ENCODE measurements at regions not wholly inside any gene's neighbourhood (a gene's known extent, or its start where the extent isn't known, plus 50 kb on each side); places are given as distances from the start of the nearest gene placed in this dataset.

DNA sequence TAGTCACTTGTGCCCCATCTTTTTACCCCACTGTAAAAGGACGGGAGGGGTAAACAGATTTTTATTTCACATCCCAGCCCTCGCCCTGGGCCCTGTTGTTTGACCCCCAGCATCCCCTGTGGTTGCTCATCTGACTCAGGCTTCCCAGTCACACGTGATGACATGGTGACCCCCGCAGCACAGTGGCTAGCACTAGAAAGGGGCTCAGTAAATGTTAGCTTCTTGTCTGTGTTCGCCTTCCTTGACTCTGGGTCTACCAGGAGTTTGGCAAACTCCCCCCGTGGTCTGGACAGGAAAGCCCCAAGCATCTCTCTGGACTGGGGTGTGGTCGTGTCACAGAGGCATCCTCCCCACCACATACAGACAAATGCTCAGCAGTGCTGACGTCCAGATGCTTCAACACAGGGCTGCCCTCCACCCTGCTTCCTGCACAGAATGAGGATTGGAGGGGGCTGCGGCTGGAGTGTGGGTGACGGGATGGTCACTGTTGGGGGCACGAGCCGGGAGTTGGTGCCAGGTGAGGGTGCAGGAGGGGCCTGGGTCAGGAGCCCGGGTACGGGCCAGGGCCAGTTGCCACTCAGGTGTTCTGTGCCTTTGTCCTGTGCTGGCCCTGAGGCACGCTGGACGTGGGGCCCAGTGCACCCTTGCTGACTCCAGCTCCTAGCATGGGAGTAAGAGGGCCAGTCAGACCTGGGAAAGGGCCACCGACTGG lies 69.1 kb downstream of the METRNL start:
- Histone ChIP-seq H3K36me3 (ENCODE audit: control insufficient read depth, insufficient read depth, low read length) (no peaks in the 10 kb centered on the region), H3K4me3 (ENCODE audit: low read depth, low read length) (no peak overlapping the region), H3K27me3 (ENCODE audit: control insufficient read depth, insufficient read depth, low read length) (peaks cover 15% of the 10 kb centered on the region)
- DNase-seq (ENCODE audit: low read depth), result no peak
- TF ChIP-seq, protein P1, sequence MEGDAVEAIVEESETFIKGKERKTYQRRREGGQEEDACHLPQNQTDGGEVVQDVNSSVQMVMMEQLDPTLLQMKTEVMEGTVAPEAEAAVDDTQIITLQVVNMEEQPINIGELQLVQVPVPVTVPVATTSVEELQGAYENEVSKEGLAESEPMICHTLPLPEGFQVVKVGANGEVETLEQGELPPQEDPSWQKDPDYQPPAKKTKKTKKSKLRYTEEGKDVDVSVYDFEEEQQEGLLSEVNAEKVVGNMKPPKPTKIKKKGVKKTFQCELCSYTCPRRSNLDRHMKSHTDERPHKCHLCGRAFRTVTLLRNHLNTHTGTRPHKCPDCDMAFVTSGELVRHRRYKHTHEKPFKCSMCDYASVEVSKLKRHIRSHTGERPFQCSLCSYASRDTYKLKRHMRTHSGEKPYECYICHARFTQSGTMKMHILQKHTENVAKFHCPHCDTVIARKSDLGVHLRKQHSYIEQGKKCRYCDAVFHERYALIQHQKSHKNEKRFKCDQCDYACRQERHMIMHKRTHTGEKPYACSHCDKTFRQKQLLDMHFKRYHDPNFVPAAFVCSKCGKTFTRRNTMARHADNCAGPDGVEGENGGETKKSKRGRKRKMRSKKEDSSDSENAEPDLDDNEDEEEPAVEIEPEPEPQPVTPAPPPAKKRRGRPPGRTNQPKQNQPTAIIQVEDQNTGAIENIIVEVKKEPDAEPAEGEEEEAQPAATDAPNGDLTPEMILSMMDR (IDR thresholded peaks at IDR 0.05; ENCODE audit: insufficient read depth, low read length, poor library complexity, severe bottlenecking), result no peak

DNA sequence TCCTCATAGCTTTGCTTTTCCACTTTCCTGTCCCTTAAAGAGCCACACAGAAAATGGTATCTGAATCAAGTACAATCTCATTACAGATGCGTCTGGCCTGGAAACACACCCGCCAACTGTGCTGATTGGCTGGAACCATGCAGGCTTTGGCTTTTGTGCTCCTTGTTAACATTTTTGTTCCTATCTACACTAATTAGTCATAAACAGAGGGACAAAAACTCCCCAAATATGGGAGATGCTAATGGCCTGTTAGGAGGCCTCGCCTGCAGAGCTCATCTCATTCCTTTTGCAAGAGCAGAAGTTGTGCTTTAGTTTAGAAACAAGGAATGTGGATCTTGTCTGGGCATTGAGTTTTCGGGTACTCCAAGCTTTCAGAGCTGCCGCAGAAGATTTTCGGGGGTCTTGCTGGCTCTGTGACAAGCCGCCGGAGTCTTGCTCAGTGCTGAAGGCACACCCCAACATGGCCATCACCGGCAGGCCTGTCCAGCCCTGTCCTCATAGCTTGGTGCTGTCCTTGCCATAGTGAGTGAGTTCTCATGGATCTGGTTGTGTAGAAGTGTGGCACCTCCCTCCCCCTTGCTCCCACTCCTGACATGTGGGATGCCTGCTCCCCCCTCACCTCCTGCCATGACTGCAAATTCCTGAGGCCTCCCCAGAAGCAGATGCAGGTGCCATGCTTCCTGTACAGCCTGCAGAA lies 69.8 kb downstream of the METRNL start:
- H3K27me3 ChIP-seq (ENCODE audit: control insufficient read depth, insufficient read depth, low read length), result peaks cover 15% of the 10 kb centered on the region
- H3K36me3 ChIP-seq (ENCODE audit: control insufficient read depth, insufficient read depth, low read length), result no peaks in the 10 kb centered on the region
- TF ChIP-seq, protein P1 (IDR thresholded peaks at IDR 0.05; ENCODE audit: insufficient read depth, low read length, poor library complexity, severe bottlenecking), result no peak
- no peak overlapping the region for H3K4me3 ChIP-seq (ENCODE audit: low read depth, low read length)
- DNase-seq (ENCODE audit: low read depth), result no peak

DNA sequence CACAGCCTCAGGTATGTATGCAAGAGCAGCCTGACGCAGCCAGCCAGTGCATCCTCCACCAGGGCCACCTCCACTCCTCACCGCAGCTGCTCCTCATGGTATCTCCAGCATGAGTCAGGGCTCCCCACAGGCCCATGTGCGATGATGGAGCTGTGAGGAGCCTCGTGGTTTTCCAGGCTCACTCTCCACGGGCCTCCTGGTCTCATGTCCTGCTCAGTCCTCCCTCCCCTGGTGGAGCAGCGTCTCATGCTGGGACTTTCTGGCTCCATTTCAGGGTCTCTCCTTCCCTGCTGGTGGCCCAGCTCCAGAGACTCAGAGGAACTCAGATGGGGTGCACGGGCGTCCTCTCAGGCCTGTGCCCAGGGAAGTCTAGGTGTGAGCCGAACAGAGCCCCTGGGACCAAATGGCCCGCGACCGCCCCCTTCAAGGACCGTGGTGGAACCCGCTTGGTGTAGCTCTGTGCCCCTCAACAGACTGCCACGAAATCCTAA lies 70.4 kb downstream of the METRNL start:
- H3K27me3 ChIP-seq (ENCODE audit: control insufficient read depth, insufficient read depth, low read length), result peaks cover 14% of the 10 kb centered on the region
- TF ChIP-seq, protein P1 (IDR thresholded peaks at IDR 0.05; ENCODE audit: insufficient read depth, low read length, poor library complexity, severe bottlenecking), result no peak
- DNase-seq (ENCODE audit: low read depth), result no peak

DNA sequence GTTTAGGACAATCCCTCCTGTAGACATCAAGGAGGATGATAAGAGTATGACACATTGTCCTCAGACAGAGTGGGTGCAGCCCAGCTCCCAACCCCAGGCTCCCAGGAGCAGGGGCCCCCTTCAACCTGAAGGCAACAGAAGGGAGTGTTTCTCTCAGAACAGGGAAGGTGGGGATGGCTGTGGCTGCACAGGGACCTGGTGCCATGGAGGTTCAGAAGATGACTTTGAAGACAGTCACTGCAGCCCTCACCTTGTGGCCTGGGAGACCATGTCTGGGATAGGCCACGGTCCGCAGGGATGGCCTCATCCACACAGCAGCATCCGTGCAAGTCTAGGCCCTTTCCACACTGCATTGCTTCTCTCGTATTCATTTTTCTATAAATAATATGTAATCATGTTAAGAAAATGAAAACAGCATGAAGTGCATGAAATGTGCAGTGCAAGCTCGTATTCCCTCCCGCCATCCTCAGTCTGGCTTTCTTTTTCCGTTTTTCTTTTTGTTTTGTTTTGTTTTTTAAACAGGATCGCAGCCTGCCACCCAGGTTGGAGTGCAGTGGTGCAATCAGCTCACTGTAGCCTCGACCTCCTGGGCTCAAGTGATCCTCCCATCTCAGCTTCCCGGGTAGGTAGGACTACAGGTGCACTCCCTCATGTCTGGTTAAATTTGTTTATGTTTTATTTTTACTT lies 71.1 kb downstream of the METRNL start:
- no peak for DNase-seq (ENCODE audit: low read depth)
- Histone ChIP-seq H3K27me3 (ENCODE audit: control insufficient read depth, insufficient read depth, low read length) (peaks cover 14% of the 10 kb centered on the region), H3K4me3 (ENCODE audit: low read depth, low read length) (no peak overlapping the region), H3K36me3 (ENCODE audit: control insufficient read depth, insufficient read depth, low read length) (no peaks in the 10 kb centered on the region)
- TF ChIP-seq, protein P1 (IDR thresholded peaks at IDR 0.05; ENCODE audit: insufficient read depth, low read length, poor library complexity, severe bottlenecking), result no peak

More for the DNA sequence above, 70.4 kb downstream of the METRNL start:
- Histone ChIP-seq H3K36me3 (ENCODE audit: control insufficient read depth, insufficient read depth, low read length) (no peaks in the 10 kb centered on the region), H3K4me3 (ENCODE audit: low read depth, low read length) (no peak overlapping the region)

GRCh38 chr17:83151056-83151441 lies 71.6 kb downstream of the METRNL start:
- TF ChIP-seq, protein P1 (IDR thresholded peaks at IDR 0.05; ENCODE audit: insufficient read depth, low read length, poor library complexity, severe bottlenecking), result no peak
- no peak for DNase-seq (ENCODE audit: low read depth)
- Histone ChIP-seq H3K27me3 (ENCODE audit: control insufficient read depth, insufficient read depth, low read length) (peaks cover 16% of the 10 kb centered on the region), H3K36me3 (ENCODE audit: control insufficient read depth, insufficient read depth, low read length) (no peaks in the 10 kb centered on the region), H3K4me3 (ENCODE audit: low read depth, low read length) (no peak overlapping the region)

Data from kidney epithelial cell (primary cell).